Mammary epithelial cell (primary cell): ENCODE measurements at regions not wholly inside any gene's neighbourhood (a gene's known extent, or its start where the extent isn't known, plus 50 kb on each side); places are given as distances from the start of the nearest gene placed in this dataset.

Experiments used
- EZH2 ChIP-seq: IDR thresholded peaks from 2 replicates; pipeline ENCODE4 v1.6.1; 2012; ENCODE audit warnings: low read length, inconsistent platforms, borderline replicate concordance
- TF ChIP-seq, protein P1 (sequence below), 2 donors: IDR thresholded peaks in 1 of 2; conservative IDR thresholded peaks in 1 of 2; 2 replicates each; pipeline ENCODE4 v1.5.1; 2011 to 2012; ENCODE audit warnings: inconsistent platforms in 2 of 2, low read length in 2 of 2, mild to moderate bottlenecking in 2 of 2, control low read depth in 1 of 2, low read depth in 1 of 2; ENCODE audit not compliant: insufficient read depth in 1 of 2; ENCODE audit errors: extremely low read depth in 1 of 2

DNA sequence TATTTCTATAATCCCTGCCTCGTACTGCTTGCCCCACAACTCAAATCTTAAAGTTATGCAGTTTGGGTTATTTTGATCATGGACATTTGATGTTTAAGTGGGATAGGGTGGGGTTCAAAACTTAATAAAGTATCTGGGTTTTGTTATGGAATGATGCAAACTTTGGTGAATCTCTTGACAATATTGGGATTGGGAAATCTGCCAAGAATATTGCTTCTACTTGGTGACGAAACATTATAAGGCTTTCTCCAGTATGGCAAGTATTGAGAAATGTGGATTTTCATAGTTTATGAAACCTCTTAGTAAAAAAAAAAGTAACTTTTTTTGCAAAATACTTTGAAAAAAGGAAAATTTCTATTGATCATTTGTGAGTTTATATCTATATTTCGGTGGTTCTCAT lies 130.8 kb upstream of the SFRP2 start:
- TF ChIP-seq EZH2 = no peak
- TF ChIP-seq, protein P1, sequence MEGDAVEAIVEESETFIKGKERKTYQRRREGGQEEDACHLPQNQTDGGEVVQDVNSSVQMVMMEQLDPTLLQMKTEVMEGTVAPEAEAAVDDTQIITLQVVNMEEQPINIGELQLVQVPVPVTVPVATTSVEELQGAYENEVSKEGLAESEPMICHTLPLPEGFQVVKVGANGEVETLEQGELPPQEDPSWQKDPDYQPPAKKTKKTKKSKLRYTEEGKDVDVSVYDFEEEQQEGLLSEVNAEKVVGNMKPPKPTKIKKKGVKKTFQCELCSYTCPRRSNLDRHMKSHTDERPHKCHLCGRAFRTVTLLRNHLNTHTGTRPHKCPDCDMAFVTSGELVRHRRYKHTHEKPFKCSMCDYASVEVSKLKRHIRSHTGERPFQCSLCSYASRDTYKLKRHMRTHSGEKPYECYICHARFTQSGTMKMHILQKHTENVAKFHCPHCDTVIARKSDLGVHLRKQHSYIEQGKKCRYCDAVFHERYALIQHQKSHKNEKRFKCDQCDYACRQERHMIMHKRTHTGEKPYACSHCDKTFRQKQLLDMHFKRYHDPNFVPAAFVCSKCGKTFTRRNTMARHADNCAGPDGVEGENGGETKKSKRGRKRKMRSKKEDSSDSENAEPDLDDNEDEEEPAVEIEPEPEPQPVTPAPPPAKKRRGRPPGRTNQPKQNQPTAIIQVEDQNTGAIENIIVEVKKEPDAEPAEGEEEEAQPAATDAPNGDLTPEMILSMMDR (conservative IDR thresholded peaks at IDR 0.05 in 1 of 2, IDR thresholded peaks at IDR 0.05 in 1 of 2; ENCODE audit: extremely low read depth in 1 of 2, insufficient read depth in 1 of 2, low read depth in 1 of 2, low read length in 2 of 2) = no peak
